ENCODE measurements at regions not wholly inside any gene's neighbourhood (a gene's known extent, or its start where the extent isn't known, plus 50 kb on each side); places are given as distances from the start of the nearest gene placed in this dataset.
A peak's percentile ranks its signal among the peaks of the same experiment; 100 is the strongest.

GRCh38 chr18:76565238-76566173, 70.5 kb upstream of the ZNF516 start:
- WGBS (ENCODE audit: insufficient coverage): 30% methylated on average over 15 of the region's 23 CpGs
- peaks cover 3% of the 10 kb centered on the region for H3K4me1 ChIP-seq (ENCODE audit: control insufficient read depth, insufficient read depth, low read length)
- H3K4me3 ChIP-seq (ENCODE audit: low read depth, low read length): peak overlapping the region; percentile 19
- H3K36me3 ChIP-seq (ENCODE audit: control insufficient read depth, insufficient read depth, low read length): no peaks in the 10 kb centered on the region
- no peaks in the 10 kb centered on the region for H3K9me3 ChIP-seq (ENCODE audit: control insufficient read depth, insufficient read depth, low read length)
- DNase-seq (ENCODE audit: low read depth in 4 of 6, low spot score in 6 of 6): peak in 5 of 6 donors; percentile 33 to 82 (median 41)
- peak overlapping the region; percentile 73 for H3K27ac ChIP-seq (ENCODE audit: low read depth, low read length)
- H3K27me3 ChIP-seq (ENCODE audit: control insufficient read depth, insufficient read depth, low read length): no peaks in the 10 kb centered on the region

- no CpG with 5 or more reads among the region's 4 CpGs for WGBS (ENCODE audit: insufficient coverage)
- DNase-seq (ENCODE audit: low read depth in 4 of 6, low spot score in 6 of 6): no peak
- Histone ChIP-seq H3K4me3 (ENCODE audit: low read depth, low read length) (peak overlapping the region; percentile 19), H3K36me3 (ENCODE audit: control insufficient read depth, insufficient read depth, low read length) (no peaks in the 10 kb centered on the region), H3K27me3 (ENCODE audit: control insufficient read depth, insufficient read depth, low read length) (no peaks in the 10 kb centered on the region), H3K9me3 (ENCODE audit: control insufficient read depth, insufficient read depth, low read length) (no peaks in the 10 kb centered on the region), H3K27ac (ENCODE audit: low read depth, low read length) (peak overlapping the region; percentile 73), H3K4me1 (ENCODE audit: control insufficient read depth, insufficient read depth, low read length) (no peaks in the 10 kb centered on the region)
Observed at GRCh38 chr18:76564655-76565237, 69.7 kb upstream of the ZNF516 start.

GRCh38 chr18:76564117-76564516, 69.1 kb upstream of the ZNF516 start:
- no peak overlapping the region for H3K4me3 ChIP-seq (ENCODE audit: low read depth, low read length)
- H3K27me3 ChIP-seq (ENCODE audit: control insufficient read depth, insufficient read depth, low read length): no peaks in the 10 kb centered on the region
- no peaks in the 10 kb centered on the region for H3K9me3 ChIP-seq (ENCODE audit: control insufficient read depth, insufficient read depth, low read length)
- 97% methylated on average over 5 of the region's 8 CpGs for WGBS (ENCODE audit: insufficient coverage)
- no peak overlapping the region for H3K27ac ChIP-seq (ENCODE audit: low read depth, low read length)
- DNase-seq (ENCODE audit: low read depth in 4 of 6, low spot score in 6 of 6): no peak
- no peaks in the 10 kb centered on the region for H3K36me3 ChIP-seq (ENCODE audit: control insufficient read depth, insufficient read depth, low read length)
- no peaks in the 10 kb centered on the region for H3K4me1 ChIP-seq (ENCODE audit: control insufficient read depth, insufficient read depth, low read length)

- Histone ChIP-seq H3K4me1 (ENCODE audit: control insufficient read depth, insufficient read depth, low read length) (no peaks in the 10 kb centered on the region), H3K4me3 (ENCODE audit: low read depth, low read length) (no peak overlapping the region), H3K9me3 (ENCODE audit: control insufficient read depth, insufficient read depth, low read length) (no peaks in the 10 kb centered on the region), H3K27me3 (ENCODE audit: control insufficient read depth, insufficient read depth, low read length) (no peaks in the 10 kb centered on the region), H3K36me3 (ENCODE audit: control insufficient read depth, insufficient read depth, low read length) (no peaks in the 10 kb centered on the region), H3K27ac (ENCODE audit: low read depth, low read length) (no peak overlapping the region)
- 88% methylated on average over 28 of the region's 30 CpGs for WGBS (ENCODE audit: insufficient coverage)
- no peak for DNase-seq (ENCODE audit: low read depth in 4 of 6, low spot score in 6 of 6)
Observed at GRCh38 chr18:76562286-76563122, 67.5 kb upstream of the ZNF516 start.

DNA sequence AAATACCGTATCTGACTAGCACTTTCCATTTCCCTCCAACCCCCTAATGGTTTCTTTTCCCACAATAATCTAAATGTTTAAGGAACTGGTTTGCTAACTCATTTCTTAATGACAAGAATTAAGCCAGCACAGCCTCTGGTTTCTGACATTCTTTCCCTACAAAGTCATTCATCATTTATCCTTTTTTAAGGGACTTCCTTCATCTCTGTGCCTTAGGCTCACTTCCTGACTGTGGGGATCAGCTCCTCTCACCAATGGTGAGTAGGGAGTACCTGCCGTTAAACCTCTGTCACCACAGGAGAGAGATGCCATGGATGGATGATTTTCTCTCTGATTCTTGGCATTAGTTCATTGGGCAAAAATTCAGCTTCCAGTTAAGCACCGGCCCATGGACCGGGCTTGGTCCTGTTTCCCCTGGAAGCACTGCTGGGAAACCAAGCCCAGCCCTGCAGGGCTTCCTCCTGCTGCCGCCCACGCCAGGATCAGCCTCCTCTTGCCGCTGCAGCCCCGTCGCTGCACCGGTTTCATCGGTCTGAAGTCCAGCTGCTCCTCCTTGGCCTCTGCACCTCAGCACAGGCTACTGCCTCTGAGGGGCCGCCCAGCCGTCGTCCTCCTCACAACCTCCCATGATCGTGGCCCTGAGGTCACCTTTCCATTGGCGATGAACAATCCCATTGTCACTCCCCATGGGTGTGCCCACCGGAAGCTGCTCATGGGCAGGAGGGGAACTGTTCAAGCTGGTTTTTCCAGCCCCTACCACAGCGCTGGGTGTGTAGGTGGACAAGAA, 64.0 kb upstream of the ZNF516 start:
- no peak for DNase-seq (ENCODE audit: low read depth in 4 of 6, low spot score in 6 of 6)
- no peaks in the 10 kb centered on the region for H3K27me3 ChIP-seq (ENCODE audit: control insufficient read depth, insufficient read depth, low read length)
- no peak overlapping the region for H3K27ac ChIP-seq (ENCODE audit: low read depth, low read length)
- no peak overlapping the region for H3K4me3 ChIP-seq (ENCODE audit: low read depth, low read length)
- 73% methylated on average over 16 of the region's 18 CpGs for WGBS (ENCODE audit: insufficient coverage)
- H3K36me3 ChIP-seq (ENCODE audit: control insufficient read depth, insufficient read depth, low read length): no peaks in the 10 kb centered on the region
- H3K9me3 ChIP-seq (ENCODE audit: control insufficient read depth, insufficient read depth, low read length): no peaks in the 10 kb centered on the region
- H3K4me1 ChIP-seq (ENCODE audit: control insufficient read depth, insufficient read depth, low read length): no peaks in the 10 kb centered on the region

DNA sequence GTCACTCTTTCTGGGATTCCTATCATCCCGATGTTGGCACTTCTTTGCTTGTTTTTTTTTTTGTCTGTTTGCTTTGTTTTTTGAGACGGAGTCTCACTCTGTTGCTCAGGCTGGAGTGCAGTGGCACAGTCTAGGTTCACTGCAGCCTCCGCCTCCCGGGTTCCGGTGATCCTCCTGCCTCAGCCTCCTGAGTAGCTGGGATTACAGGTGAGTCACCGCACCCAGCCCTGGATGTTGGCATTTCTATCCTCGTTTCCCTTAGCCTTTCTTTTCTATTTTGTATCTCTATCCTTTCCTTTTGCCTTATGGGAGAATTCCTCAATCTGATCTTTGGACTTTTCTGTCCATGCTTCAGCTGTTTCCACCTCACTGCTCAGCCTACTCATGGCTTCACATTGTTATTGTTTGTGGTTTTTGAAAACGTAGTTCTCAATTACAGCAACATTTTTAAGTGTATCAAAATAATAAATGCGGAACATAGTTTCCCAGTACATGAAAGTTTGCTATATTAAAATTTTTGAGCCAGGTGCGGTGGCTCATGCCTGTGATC, 62.1 kb upstream of the ZNF516 start:
- no peak for DNase-seq (ENCODE audit: low read depth in 4 of 6, low spot score in 6 of 6)
- Histone ChIP-seq H3K36me3 (ENCODE audit: control insufficient read depth, insufficient read depth, low read length) (no peaks in the 10 kb centered on the region), H3K27ac (ENCODE audit: low read depth, low read length) (no peak overlapping the region), H3K27me3 (ENCODE audit: control insufficient read depth, insufficient read depth, low read length) (no peaks in the 10 kb centered on the region), H3K9me3 (ENCODE audit: control insufficient read depth, insufficient read depth, low read length) (no peaks in the 10 kb centered on the region), H3K4me1 (ENCODE audit: control insufficient read depth, insufficient read depth, low read length) (no peaks in the 10 kb centered on the region), H3K4me3 (ENCODE audit: low read depth, low read length) (no peak overlapping the region)
- 100% methylated on average over 5 of the region's 10 CpGs for WGBS (ENCODE audit: insufficient coverage)

DNA sequence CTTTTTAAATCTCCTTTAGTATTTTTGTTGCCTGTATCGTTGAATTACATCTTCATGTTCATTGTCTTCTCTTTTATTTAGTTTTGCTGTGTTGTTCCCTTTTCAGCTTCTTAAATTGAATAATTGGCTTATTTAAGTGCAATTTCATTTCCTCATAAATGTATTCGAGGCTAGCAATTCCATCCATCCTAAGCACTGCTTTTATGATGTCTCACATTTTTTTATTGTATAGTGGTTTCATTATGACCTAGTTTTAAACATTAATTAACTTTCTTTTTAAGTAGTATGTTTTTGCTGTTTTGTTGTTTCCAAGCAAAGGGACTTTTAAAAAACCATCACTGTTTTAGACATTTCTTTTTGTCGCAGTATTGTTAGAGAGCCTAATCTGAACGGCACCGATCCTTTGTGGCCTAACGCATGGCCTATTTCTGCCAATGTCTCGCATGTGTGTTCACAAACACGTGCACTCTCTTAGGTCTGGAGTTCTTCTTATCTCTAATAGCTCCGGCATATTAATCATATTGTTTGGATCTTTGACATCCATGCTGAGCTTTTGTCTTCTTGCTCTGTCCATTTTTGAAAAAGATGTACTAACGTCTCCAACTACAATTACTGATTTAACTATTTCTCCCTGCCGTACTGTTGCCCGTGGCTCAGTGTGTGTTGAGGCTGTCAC, 59.6 kb upstream of the ZNF516 start:
- WGBS (ENCODE audit: insufficient coverage): 67% methylated on average over 4 of the region's 12 CpGs
- Histone ChIP-seq H3K4me3 (ENCODE audit: low read depth, low read length) (no peak overlapping the region), H3K36me3 (ENCODE audit: control insufficient read depth, insufficient read depth, low read length) (no peaks in the 10 kb centered on the region), H3K27ac (ENCODE audit: low read depth, low read length) (no peak overlapping the region), H3K27me3 (ENCODE audit: control insufficient read depth, insufficient read depth, low read length) (no peaks in the 10 kb centered on the region), H3K9me3 (ENCODE audit: control insufficient read depth, insufficient read depth, low read length) (no peaks in the 10 kb centered on the region), H3K4me1 (ENCODE audit: control insufficient read depth, insufficient read depth, low read length) (no peaks in the 10 kb centered on the region)
- DNase-seq (ENCODE audit: low read depth in 4 of 6, low spot score in 6 of 6): no peak

GRCh38 chr18:76553715-76554546, 58.9 kb upstream of the ZNF516 start:
- no peaks in the 10 kb centered on the region for H3K9me3 ChIP-seq (ENCODE audit: control insufficient read depth, insufficient read depth, low read length)
- no peak for DNase-seq (ENCODE audit: low read depth in 4 of 6, low spot score in 6 of 6)
- H3K36me3 ChIP-seq (ENCODE audit: control insufficient read depth, insufficient read depth, low read length): no peaks in the 10 kb centered on the region
- no CpG with 5 or more reads among the region's 5 CpGs for WGBS (ENCODE audit: insufficient coverage)
- H3K27ac ChIP-seq (ENCODE audit: low read depth, low read length): peak overlapping the region; percentile 6
- no peaks in the 10 kb centered on the region for H3K27me3 ChIP-seq (ENCODE audit: control insufficient read depth, insufficient read depth, low read length)
- no peak overlapping the region for H3K4me3 ChIP-seq (ENCODE audit: low read depth, low read length)
- no peaks in the 10 kb centered on the region for H3K4me1 ChIP-seq (ENCODE audit: control insufficient read depth, insufficient read depth, low read length)

Data from spinal cord (tissue), 9 donors.